ENCODE measurements at regions not wholly inside any gene's neighbourhood (a gene's known extent, or its start where the extent isn't known, plus 50 kb on each side); places are given as distances from the start of the nearest gene placed in this dataset.
"Not testable (repeated sequence)": the region's sequence is repeated elsewhere in the genome, so short reads cannot be mapped to it uniquely, and the experiment has no call there.

- not testable (repeated sequence) for H3K4me3 Mint-ChIP-seq; H3K27me3 Mint-ChIP-seq; H3K27ac Mint-ChIP-seq; H3K4me1 Mint-ChIP-seq; DNase-seq; ATAC-seq (ENCODE audit: low read depth in 2 of 2)
- peaks cover 20 to 29% of the 10 kb centered on the region in 2 donors for H3K36me3 Mint-ChIP-seq
- H3K9me3 Mint-ChIP-seq: peaks cover 9 to 50% (median 42%) of the 10 kb centered on the region in 7 donors
Observed at GRCh38 chr2:60189006-60189405, 364.4 kb downstream of the BCL11A start.

- no peak overlapping the region for H3K27ac Mint-ChIP-seq
- ATAC-seq (ENCODE audit: low read depth in 2 of 2): no peak
- no peaks in the 10 kb centered on the region for H3K4me1 Mint-ChIP-seq
- H3K36me3 Mint-ChIP-seq: no peaks in the 10 kb centered on the region
- H3K9me3 Mint-ChIP-seq: no peaks in the 10 kb centered on the region
- H3K27me3 Mint-ChIP-seq: no peaks in the 10 kb centered on the region
- DNase-seq: no peak
- H3K4me3 Mint-ChIP-seq: no peak overlapping the region
Observed at GRCh38 chr2:60175290-60175689, 378.2 kb downstream of the BCL11A start.

- DNase-seq (no peak), ATAC-seq (ENCODE audit: low read depth in 2 of 2) (no peak)
- Mint-ChIP-seq H3K4me1 (no peaks in the 10 kb centered on the region), H3K4me3 (no peak overlapping the region), H3K27ac (no peak overlapping the region), H3K9me3 (no peaks in the 10 kb centered on the region), H3K36me3 (no peaks in the 10 kb centered on the region), H3K27me3 (no peaks in the 10 kb centered on the region)
Observed at GRCh38 chr2:60174146-60174545, 379.3 kb downstream of the BCL11A start.

- Mint-ChIP-seq H3K9me3 (no peaks in the 10 kb centered on the region), H3K36me3 (no peaks in the 10 kb centered on the region)
Observed at GRCh38 chr2:60172801-60173200, 380.7 kb downstream of the BCL11A start.

GRCh38 chr2:60170272-60170671, 383.2 kb downstream of the BCL11A start:
- H3K9me3 Mint-ChIP-seq: no peaks in the 10 kb centered on the region
- H3K36me3 Mint-ChIP-seq: no peaks in the 10 kb centered on the region
- DNase-seq (no peak), ATAC-seq (ENCODE audit: low read depth in 2 of 2) (no peak)
- peaks cover 0 to 3% (median 0%) of the 10 kb centered on the region in 3 donors for H3K4me1 Mint-ChIP-seq
- H3K27ac Mint-ChIP-seq: peak overlapping the region in 1 of 6 donors; percentile 42
- no peaks in the 10 kb centered on the region for H3K27me3 Mint-ChIP-seq
- no peak overlapping the region for H3K4me3 Mint-ChIP-seq

More at GRCh38 chr2:60172801-60173200, 380.7 kb downstream of the BCL11A start:
- H3K4me3 Mint-ChIP-seq: no peak overlapping the region
- DNase-seq (no peak), ATAC-seq (ENCODE audit: low read depth in 2 of 2) (no peak)
- no peaks in the 10 kb centered on the region for H3K4me1 Mint-ChIP-seq
- peak overlapping the region in 1 of 6 donors; percentile 51 for H3K27ac Mint-ChIP-seq
- H3K27me3 Mint-ChIP-seq: no peaks in the 10 kb centered on the region

- H3K4me1 Mint-ChIP-seq: peaks cover 0 to 4% (median 0%) of the 10 kb centered on the region in 3 donors
- ATAC-seq (ENCODE audit: low read depth in 2 of 2) (no peak), DNase-seq (no peak)
- no peaks in the 10 kb centered on the region for H3K36me3 Mint-ChIP-seq
- no peak overlapping the region for H3K4me3 Mint-ChIP-seq
- H3K27ac Mint-ChIP-seq: no peak overlapping the region
- no peaks in the 10 kb centered on the region for H3K27me3 Mint-ChIP-seq
- no peaks in the 10 kb centered on the region for H3K9me3 Mint-ChIP-seq
Observed at GRCh38 chr2:60168247-60168646, 385.2 kb downstream of the BCL11A start.

- no peaks in the 10 kb centered on the region for H3K9me3 Mint-ChIP-seq
- no peak overlapping the region for H3K4me3 Mint-ChIP-seq
- DNase-seq: no peak
- no peak overlapping the region for H3K27ac Mint-ChIP-seq
- peaks cover 0 to 4% (median 0%) of the 10 kb centered on the region in 3 donors for H3K4me1 Mint-ChIP-seq
- no peaks in the 10 kb centered on the region for H3K36me3 Mint-ChIP-seq
- H3K27me3 Mint-ChIP-seq: no peaks in the 10 kb centered on the region
- ATAC-seq (ENCODE audit: low read depth in 2 of 2): no peak
Observed at GRCh38 chr2:60167089-60167488, 386.4 kb downstream of the BCL11A start.

GRCh38 chr2:60163691-60164090, 389.8 kb downstream of the BCL11A start:
- Mint-ChIP-seq H3K4me1 (peaks cover 11% of the 10 kb centered on the region in 3 donors), H3K36me3 (no peaks in the 10 kb centered on the region), H3K9me3 (no peaks in the 10 kb centered on the region), H3K27ac (peak overlapping the region in 1 of 6 donors; percentile 5), H3K4me3 (no peak overlapping the region), H3K27me3 (no peaks in the 10 kb centered on the region)
- ATAC-seq (ENCODE audit: low read depth in 2 of 2) (no peak), DNase-seq (no peak)

GRCh38 chr2:60159519-60159918, 393.9 kb downstream of the BCL11A start:
- DNase-seq (no peak), ATAC-seq (ENCODE audit: low read depth in 2 of 2) (no peak)
- no peaks in the 10 kb centered on the region for H3K27me3 Mint-ChIP-seq
- peak overlapping the region in 2 of 8 donors; percentile 9 to 25 for H3K4me3 Mint-ChIP-seq
- no peaks in the 10 kb centered on the region for H3K9me3 Mint-ChIP-seq
- no peaks in the 10 kb centered on the region for H3K36me3 Mint-ChIP-seq
- peak overlapping the region in 1 of 6 donors; percentile 75 for H3K27ac Mint-ChIP-seq
- peaks cover 7 to 19% (median 11%) of the 10 kb centered on the region in 3 donors for H3K4me1 Mint-ChIP-seq

- no peaks in the 10 kb centered on the region for H3K27me3 Mint-ChIP-seq
- H3K4me3 Mint-ChIP-seq: no peak overlapping the region
- no peak overlapping the region for H3K27ac Mint-ChIP-seq
Observed at GRCh38 chr2:60158262-60158661, 395.2 kb downstream of the BCL11A start.

GRCh38 chr2:60157283-60157682, 396.2 kb downstream of the BCL11A start:
- peaks cover 0 to 9% (median 5%) of the 10 kb centered on the region in 7 donors for H3K9me3 Mint-ChIP-seq
- ATAC-seq (ENCODE audit: low read depth in 2 of 2): no peak
- peaks cover 7 to 19% (median 11%) of the 10 kb centered on the region in 3 donors for H3K4me1 Mint-ChIP-seq
- H3K4me3 Mint-ChIP-seq: no peak overlapping the region
- no peaks in the 10 kb centered on the region for H3K27me3 Mint-ChIP-seq
- H3K36me3 Mint-ChIP-seq: no peaks in the 10 kb centered on the region
- peak overlapping the region in 1 of 6 donors; percentile 39 for H3K27ac Mint-ChIP-seq
- no peak for DNase-seq

More at GRCh38 chr2:60158262-60158661, 395.2 kb downstream of the BCL11A start:
- ATAC-seq (ENCODE audit: low read depth in 2 of 2): no peak
- peaks cover 7 to 19% (median 11%) of the 10 kb centered on the region in 3 donors for H3K4me1 Mint-ChIP-seq
- no peak for DNase-seq
- H3K36me3 Mint-ChIP-seq: no peaks in the 10 kb centered on the region
- peaks cover 0 to 3% (median 0%) of the 10 kb centered on the region in 7 donors for H3K9me3 Mint-ChIP-seq

GRCh38 chr2:60154142-60154541, 399.3 kb downstream of the BCL11A start:
- peaks cover under 1 to 17% (median 10%) of the 10 kb centered on the region in 3 donors for H3K4me1 Mint-ChIP-seq
- DNase-seq (no peak), ATAC-seq (ENCODE audit: low read depth in 2 of 2) (no peak)
- H3K27me3 Mint-ChIP-seq: no peaks in the 10 kb centered on the region
- H3K9me3 Mint-ChIP-seq: peaks cover 0 to 10% (median 6%) of the 10 kb centered on the region in 7 donors
- peak overlapping the region in 1 of 6 donors; percentile 36 for H3K27ac Mint-ChIP-seq
- no peaks in the 10 kb centered on the region for H3K36me3 Mint-ChIP-seq
- H3K4me3 Mint-ChIP-seq: no peak overlapping the region

GRCh38 chr2:60152226-60152833, 401.1 kb downstream of the BCL11A start:
- peaks cover 0 to 10% (median 6%) of the 10 kb centered on the region in 7 donors for H3K9me3 Mint-ChIP-seq
- H3K27ac Mint-ChIP-seq: no peak overlapping the region
- H3K27me3 Mint-ChIP-seq: no peaks in the 10 kb centered on the region
- peak; percentile 11 for DNase-seq
- peaks cover 0 to 20% (median 16%) of the 10 kb centered on the region in 3 donors for H3K4me1 Mint-ChIP-seq
- no peak for ATAC-seq (ENCODE audit: low read depth in 2 of 2)
- no peak overlapping the region for H3K4me3 Mint-ChIP-seq
- H3K36me3 Mint-ChIP-seq: no peaks in the 10 kb centered on the region

GRCh38 chr2:60149176-60149575, 404.3 kb downstream of the BCL11A start:
- Mint-ChIP-seq H3K27ac (peak overlapping the region in 4 of 6 donors; percentile 6 to 95 (median 68)), H3K9me3 (peaks cover 0 to 10% (median 6%) of the 10 kb centered on the region in 7 donors), H3K4me1 (peaks cover 0 to 20% (median 16%) of the 10 kb centered on the region in 3 donors), H3K36me3 (no peaks in the 10 kb centered on the region), H3K4me3 (peak overlapping the region in 2 of 8 donors; percentile 48 to 61), H3K27me3 (no peaks in the 10 kb centered on the region)
- DNase-seq (no peak), ATAC-seq (ENCODE audit: low read depth in 2 of 2) (no peak)

Data from naive B cell (primary cell).